Activated naive CD4-positive, alpha-beta T cell treated with anti-CD3 and anti-CD28 coated beads, Interleukin-2, amount 10 ng/mL, durations not matched to agents 7 days and 5 days (primary cell): ENCODE measurements at regions not wholly inside any gene's neighbourhood (a gene's known extent, or its start where the extent isn't known, plus 50 kb on each side); places are given as distances from the start of the nearest gene placed in this dataset.

Source experiments
- CTCF ChIA-PET: fragments of 350-600 bp; sonication (Branson Sonifier 250); formaldehyde crosslinking; loops from one replicate; lab custom pipeline; 2021; ENCODE audit warnings: antibody characterized with exemption; lab: Charles Lee
- DNase-seq: peaks from one replicate; pipeline ENCODE4 v3.0.0-alpha.2; 2020
- H3K27ac Mint-ChIP-seq: one replicate; pipeline ENCODE4 v1.8.0; 2021; ENCODE audit warnings: mild to moderate bottlenecking, moderate library complexity, mixed read lengths
- H3K27me3 Mint-ChIP-seq: one replicate; pipeline ENCODE4 v1.8.0; 2021; ENCODE audit warnings: mild to moderate bottlenecking, mixed read lengths
- H3K36me3 Mint-ChIP-seq: one replicate; pipeline ENCODE4 v1.8.0; 2021; ENCODE audit warnings: mixed read lengths
- H3K4me1 Mint-ChIP-seq: one replicate; pipeline ENCODE4 v1.8.0; 2021; ENCODE audit warnings: mixed read lengths
- H3K4me3 Mint-ChIP-seq: one replicate; pipeline ENCODE4 v1.8.0; 2021; ENCODE audit warnings: mild to moderate bottlenecking, moderate library complexity, mixed read lengths
- H3K9me3 Mint-ChIP-seq: one replicate; pipeline ENCODE4 v1.8.0; 2021; ENCODE audit warnings: mixed read lengths

DNA sequence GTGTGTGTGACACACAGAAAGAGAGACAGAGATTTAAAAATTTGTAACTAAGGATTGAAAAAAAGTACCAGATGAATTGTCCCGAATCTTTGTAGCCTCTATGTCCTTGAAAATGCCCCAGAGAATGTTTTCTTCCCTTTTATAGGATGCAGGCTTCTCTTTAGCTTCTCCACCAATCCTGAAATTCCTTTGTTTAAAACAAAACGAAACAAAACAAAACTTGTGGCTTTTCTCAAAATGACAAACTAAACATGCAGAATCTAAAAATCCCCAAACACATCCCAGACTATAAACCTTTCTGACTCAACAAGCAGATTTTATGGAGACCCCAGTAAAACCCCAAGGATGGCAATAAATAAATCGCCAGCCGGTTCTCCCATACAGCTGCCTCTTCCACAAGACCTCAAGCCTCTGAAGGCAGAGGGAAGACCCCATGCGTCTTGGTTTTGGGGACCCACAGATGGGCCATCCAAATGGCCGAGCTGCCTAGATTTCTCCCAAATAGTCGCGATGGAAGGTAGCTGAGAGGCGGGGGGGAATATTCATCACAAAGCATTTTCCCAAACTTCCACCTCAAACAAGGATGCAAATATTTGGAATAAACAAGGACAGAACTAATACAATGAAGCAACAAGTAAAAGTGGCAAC lies 269.5 kb upstream of the FOXF1 start:
- Mint-ChIP-seq H3K4me1 (no peaks in the 10 kb centered on the region), H3K36me3 (no peaks in the 10 kb centered on the region), H3K4me3 (no peak overlapping the region), H3K27me3 (peaks cover 27% of the 10 kb centered on the region), H3K27ac (no peak overlapping the region), H3K9me3 (no peaks in the 10 kb centered on the region)
- CTCF ChIA-PET, result no interaction called here
- no peak for DNase-seq

DNA sequence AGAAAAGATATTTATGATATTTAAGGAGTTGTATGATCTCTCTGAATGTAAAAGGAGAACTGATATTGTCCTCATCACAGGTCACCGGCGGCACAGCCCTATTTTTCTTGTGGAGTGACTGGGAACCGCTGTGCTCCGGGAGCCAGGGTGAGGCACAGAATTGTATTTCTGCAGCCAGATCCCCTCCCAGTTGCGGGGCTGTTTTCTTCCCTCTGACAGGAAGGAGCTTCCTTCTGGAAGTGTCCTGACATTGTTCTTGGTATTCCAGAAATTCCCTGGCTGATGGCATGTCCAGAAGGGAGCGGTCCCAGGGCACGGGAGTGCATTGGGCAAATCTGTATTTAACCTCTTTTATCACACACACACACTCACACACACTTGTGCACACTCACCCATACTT lies 268.6 kb upstream of the FOXF1 start:
- CTCF ChIA-PET, result no interaction called here
- peaks cover 27% of the 10 kb centered on the region for H3K27me3 Mint-ChIP-seq
- no peaks in the 10 kb centered on the region for H3K36me3 Mint-ChIP-seq
- H3K27ac Mint-ChIP-seq, result no peak overlapping the region
- H3K9me3 Mint-ChIP-seq, result no peaks in the 10 kb centered on the region
- DNase-seq, result no peak
- H3K4me1 Mint-ChIP-seq, result no peaks in the 10 kb centered on the region
- H3K4me3 Mint-ChIP-seq, result no peak overlapping the region

DNA sequence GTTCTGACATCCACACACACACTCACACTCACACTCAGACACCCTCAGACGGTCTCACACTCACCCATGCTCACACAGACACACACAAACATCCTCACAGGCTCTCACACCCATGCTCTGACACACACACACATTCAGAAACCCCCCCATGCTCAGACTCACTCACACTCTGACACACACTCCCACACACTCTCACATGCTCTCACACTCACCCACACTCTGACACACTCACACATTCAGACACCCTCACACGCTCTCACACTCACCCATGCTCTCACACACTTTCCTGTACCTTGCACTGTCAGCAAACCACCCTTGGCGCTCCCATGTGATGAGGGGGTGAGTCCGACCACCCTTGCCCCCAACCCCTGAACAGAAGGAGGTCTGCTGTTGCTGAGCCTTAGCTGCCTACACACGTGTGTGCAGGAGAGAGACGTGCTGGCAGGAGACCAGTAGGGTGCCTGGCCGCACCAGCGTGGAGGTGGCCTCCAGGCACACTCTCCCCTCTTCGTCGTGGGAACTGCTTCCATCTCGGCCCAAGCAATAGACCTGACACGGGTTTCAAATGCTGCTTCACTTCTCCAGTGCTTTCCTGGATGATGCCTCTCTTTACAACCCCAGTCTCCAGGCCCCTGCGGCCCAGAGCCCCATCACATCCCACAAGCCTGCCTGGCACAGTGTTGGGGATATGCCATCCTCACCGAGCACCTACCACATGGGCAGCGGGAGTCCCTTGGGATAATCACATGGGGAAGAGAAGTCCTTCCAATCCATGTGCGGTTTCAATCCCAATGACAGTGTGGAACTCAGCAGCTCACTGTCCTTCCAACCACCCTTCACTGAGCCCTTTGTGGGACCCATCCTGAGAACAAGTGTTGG lies 267.8 kb upstream of the FOXF1 start:
- no peaks in the 10 kb centered on the region for H3K4me1 Mint-ChIP-seq
- CTCF ChIA-PET, result no interaction called here
- no peak overlapping the region for H3K4me3 Mint-ChIP-seq
- DNase-seq, result no peak
- no peaks in the 10 kb centered on the region for H3K36me3 Mint-ChIP-seq
- H3K27me3 Mint-ChIP-seq, result peaks cover 27% of the 10 kb centered on the region
- no peaks in the 10 kb centered on the region for H3K9me3 Mint-ChIP-seq
- no peak overlapping the region for H3K27ac Mint-ChIP-seq

DNA sequence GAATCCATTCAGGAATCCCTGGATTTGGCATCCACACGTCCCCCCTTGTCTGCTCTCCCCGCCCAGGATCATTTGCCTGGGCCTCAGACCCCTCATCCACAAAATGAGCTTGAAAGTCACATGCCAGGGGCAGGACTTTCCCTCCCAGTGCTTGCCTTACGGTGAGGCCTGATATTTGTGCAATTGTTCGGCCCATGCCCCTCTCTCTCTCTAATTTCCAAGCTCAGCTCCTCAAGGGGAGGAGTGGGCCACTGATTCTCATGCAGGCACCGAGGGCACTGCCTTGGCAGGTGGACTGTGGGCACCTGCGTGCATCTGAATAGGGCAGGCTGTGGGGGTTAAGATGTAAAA lies 267.2 kb upstream of the FOXF1 start:
- no peak overlapping the region for H3K27ac Mint-ChIP-seq
- CTCF ChIA-PET, result no interaction called here

DNA sequence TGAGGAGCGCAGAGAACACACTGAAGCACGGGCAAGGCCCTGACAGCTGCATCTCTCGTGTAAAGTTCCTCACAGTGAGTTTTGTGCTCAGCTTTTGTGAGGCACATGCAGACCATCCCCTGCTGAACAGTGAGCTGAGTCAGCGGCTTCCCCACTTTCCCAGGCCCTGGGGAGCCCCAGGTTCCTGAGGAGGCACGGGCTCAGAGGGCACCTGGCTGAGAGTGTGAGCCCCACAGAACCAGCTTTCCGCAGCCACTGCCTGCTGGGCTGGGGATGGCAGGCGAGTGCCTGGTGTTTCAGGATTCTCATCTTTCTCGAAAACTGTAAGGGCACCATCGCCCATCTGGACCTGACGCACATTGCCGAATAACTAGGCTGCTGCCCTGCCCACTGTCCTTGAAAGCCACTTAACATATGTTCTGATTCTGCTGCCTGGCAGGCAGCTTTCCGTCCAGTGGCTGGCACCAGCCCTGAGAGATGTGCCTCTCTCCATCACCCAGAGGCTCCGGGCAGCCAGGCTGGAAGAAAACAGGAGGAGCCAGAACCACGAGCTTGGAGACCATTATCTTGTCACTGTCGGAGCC lies 266.7 kb upstream of the FOXF1 start:
- no peak for DNase-seq
- Mint-ChIP-seq H3K27me3 (peaks cover 27% of the 10 kb centered on the region), H3K4me3 (no peak overlapping the region), H3K4me1 (no peaks in the 10 kb centered on the region), H3K9me3 (no peaks in the 10 kb centered on the region), H3K27ac (no peak overlapping the region), H3K36me3 (no peaks in the 10 kb centered on the region)
- CTCF ChIA-PET, result no interaction called here

More for the DNA sequence above, 267.2 kb upstream of the FOXF1 start:
- H3K36me3 Mint-ChIP-seq, result no peaks in the 10 kb centered on the region
- no peaks in the 10 kb centered on the region for H3K9me3 Mint-ChIP-seq
- DNase-seq, result no peak
- peaks cover 27% of the 10 kb centered on the region for H3K27me3 Mint-ChIP-seq
- H3K4me3 Mint-ChIP-seq, result no peak overlapping the region
- no peaks in the 10 kb centered on the region for H3K4me1 Mint-ChIP-seq

DNA sequence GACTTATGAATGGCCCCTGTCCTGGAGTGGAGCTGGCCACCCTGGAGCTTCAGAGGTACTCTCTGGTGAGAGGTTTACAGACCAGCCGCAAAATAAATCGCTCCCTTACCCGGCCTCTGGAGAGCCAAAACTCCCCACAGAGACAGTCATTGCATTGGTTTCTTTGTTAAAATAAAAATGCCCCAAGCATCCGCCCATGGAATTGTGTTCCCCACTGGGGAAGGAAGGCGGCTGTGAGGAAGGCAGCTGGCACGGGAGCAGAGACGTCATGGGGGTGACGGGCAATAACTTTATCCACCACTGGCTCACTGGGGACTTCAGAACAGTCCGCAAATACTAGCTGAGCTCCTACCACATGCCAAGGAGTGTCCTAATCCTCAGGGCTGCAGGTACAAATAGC lies 266.2 kb upstream of the FOXF1 start:
- Mint-ChIP-seq H3K27me3 (peaks cover 27% of the 10 kb centered on the region), H3K4me1 (no peaks in the 10 kb centered on the region), H3K9me3 (no peaks in the 10 kb centered on the region), H3K27ac (no peak overlapping the region), H3K4me3 (no peak overlapping the region), H3K36me3 (no peaks in the 10 kb centered on the region)
- CTCF ChIA-PET, result no interaction called here
- DNase-seq, result no peak

DNA sequence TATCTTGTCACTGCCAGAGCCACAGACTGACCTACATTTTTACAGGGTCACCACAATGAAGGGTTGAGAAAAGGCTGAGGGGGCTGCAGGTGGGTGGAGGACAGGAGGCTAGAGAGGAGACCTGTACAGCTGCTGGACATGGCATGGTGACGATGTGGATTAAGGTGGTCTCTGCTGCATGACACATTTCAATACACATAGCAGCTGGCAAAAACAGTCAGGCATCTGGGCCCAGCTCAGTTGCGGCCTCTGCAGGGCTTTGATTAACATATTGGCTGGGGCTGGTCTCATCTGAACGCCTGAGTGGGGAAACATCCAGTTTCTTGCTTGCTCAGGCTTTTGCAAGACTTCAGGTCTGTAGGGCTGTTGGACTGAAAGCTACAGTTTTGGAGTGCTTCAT lies 265.4 kb upstream of the FOXF1 start:
- Mint-ChIP-seq H3K9me3 (no peaks in the 10 kb centered on the region), H3K4me1 (no peaks in the 10 kb centered on the region), H3K4me3 (no peak overlapping the region), H3K27ac (no peak overlapping the region), H3K36me3 (no peaks in the 10 kb centered on the region), H3K27me3 (peaks cover 22% of the 10 kb centered on the region)
- no peak for DNase-seq
- CTCF ChIA-PET, result no interaction called here

DNA sequence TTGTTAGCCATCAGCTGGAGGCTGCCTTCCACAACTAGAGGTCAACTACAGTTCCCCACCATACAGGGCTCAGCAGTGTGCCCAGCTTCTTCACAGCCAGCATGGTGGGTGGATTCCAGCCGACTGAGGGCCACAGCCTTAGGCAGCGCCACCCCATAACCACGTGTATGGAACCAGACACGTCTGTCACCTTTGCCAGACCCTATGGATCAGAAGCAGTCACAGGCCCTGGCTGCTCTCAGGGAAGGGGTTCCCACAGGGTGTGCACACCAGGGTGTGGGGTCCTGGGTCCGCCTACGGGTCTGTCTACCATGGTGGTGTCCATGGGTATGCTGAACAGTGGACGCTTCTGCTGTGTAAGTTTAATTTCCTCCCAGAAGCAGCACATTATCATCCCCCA lies 265.0 kb upstream of the FOXF1 start:
- Mint-ChIP-seq H3K27me3 (peaks cover 22% of the 10 kb centered on the region), H3K36me3 (no peaks in the 10 kb centered on the region), H3K4me3 (no peak overlapping the region), H3K27ac (no peak overlapping the region), H3K9me3 (no peaks in the 10 kb centered on the region), H3K4me1 (no peaks in the 10 kb centered on the region)
- CTCF ChIA-PET, result no interaction called here
- no peak for DNase-seq

DNA sequence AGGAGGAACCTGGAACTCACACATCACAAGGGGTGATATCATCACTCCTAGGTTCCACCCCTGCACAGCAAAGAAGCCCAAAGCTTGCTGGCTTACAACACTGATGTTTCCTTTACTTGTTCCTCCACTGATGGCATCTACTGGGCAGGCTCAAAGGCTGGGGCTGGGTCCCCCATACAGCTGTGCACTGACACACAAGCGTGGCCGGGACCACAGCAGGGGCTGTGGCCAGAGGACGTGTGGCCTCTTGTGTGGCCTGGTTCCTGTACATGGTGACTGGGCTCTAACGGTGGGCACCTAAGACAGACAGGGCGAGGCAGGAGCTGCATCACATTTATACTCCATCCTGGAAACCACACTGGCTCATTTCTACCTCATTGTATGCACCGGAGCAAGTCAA lies 264.4 kb upstream of the FOXF1 start:
- DNase-seq, result no peak
- Mint-ChIP-seq H3K27ac (peak overlapping the region; percentile 50), H3K4me3 (no peak overlapping the region), H3K27me3 (peaks cover 18% of the 10 kb centered on the region), H3K4me1 (no peaks in the 10 kb centered on the region), H3K9me3 (no peaks in the 10 kb centered on the region), H3K36me3 (no peaks in the 10 kb centered on the region)
- CTCF ChIA-PET, result no interaction called here

DNA sequence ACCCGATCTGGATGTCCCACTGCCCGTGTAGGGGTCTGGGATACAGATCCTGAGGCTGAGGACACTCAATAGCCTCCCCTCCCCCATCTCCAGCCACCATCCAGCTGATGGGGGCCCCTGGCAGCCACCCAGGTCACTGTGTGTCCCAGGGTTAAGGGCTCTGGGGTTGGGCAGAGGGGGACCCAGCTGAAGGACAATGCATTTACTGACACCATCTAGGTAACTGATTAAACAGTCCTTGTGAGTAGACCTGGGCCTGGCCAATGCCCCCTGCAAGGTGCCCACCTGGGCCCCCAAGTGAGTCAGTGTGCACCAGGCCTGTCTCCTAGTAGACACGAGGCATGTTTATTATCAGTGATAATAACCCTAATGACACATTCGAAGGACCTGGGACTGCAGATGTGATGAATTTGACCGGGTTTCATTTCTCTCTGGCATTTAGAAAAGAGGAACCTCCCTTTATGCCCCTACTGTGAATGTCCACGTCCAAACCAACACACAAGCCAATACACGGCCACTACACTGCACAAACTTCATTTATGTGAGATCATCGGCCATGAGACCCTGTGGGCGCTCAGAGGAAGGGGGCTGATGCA lies 261.9 kb upstream of the FOXF1 start:
- CTCF ChIA-PET, result no interaction called here
- no peaks in the 10 kb centered on the region for H3K36me3 Mint-ChIP-seq
- H3K9me3 Mint-ChIP-seq, result no peaks in the 10 kb centered on the region
- no peaks in the 10 kb centered on the region for H3K27me3 Mint-ChIP-seq
- no peak overlapping the region for H3K27ac Mint-ChIP-seq
- no peak for DNase-seq
- no peak overlapping the region for H3K4me3 Mint-ChIP-seq
- no peaks in the 10 kb centered on the region for H3K4me1 Mint-ChIP-seq

DNA sequence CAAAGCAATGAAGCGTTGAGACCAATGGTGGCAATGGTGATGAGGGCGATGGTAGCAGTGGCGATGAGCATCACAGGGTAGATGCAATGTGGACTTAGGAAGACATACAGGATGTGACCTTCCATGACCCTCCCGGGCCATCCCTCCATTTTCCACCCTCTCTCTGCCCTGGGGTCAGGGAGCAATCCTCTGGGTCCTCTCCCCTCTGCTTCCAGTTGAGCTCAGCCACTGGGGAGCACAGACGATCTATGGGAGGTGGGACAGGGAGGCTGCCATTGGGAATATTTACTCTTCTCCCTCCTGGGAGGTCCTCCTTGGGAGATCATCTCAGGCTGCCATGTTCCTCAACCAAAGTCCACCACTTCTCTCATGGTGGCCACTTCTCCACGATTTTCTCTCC lies 260.7 kb upstream of the FOXF1 start:
- H3K9me3 Mint-ChIP-seq, result no peaks in the 10 kb centered on the region
- no peak overlapping the region for H3K4me3 Mint-ChIP-seq
- peak overlapping the region; percentile 13 for H3K27ac Mint-ChIP-seq
- H3K27me3 Mint-ChIP-seq, result no peaks in the 10 kb centered on the region
- H3K4me1 Mint-ChIP-seq, result no peaks in the 10 kb centered on the region
- CTCF ChIA-PET, result no interaction called here
- H3K36me3 Mint-ChIP-seq, result no peaks in the 10 kb centered on the region
- no peak for DNase-seq

DNA sequence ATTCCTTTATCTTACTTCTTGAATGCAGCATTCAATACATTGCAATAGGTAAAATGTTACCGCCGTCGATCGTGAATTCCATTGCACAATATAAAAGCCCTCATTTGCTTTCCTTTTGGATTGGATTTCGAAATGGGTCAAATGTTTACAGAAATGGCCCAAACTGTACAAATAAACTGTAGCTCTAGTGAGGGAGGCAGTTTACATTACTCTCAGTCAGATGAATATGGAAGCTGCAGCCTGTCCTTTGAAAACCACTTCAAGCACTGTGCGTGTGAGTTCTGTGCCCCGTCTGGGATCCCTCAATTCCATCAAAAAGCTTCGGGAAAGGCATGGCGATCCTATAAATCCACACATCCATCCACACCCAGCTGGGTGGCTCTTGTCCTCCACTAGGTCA lies 258.6 kb upstream of the FOXF1 start:
- CTCF ChIA-PET, result no interaction called here
- H3K27ac Mint-ChIP-seq, result no peak overlapping the region
- H3K9me3 Mint-ChIP-seq, result no peaks in the 10 kb centered on the region
- no peak for DNase-seq
- no peaks in the 10 kb centered on the region for H3K4me1 Mint-ChIP-seq
- H3K27me3 Mint-ChIP-seq, result no peaks in the 10 kb centered on the region
- H3K4me3 Mint-ChIP-seq, result no peak overlapping the region
- no peaks in the 10 kb centered on the region for H3K36me3 Mint-ChIP-seq

DNA sequence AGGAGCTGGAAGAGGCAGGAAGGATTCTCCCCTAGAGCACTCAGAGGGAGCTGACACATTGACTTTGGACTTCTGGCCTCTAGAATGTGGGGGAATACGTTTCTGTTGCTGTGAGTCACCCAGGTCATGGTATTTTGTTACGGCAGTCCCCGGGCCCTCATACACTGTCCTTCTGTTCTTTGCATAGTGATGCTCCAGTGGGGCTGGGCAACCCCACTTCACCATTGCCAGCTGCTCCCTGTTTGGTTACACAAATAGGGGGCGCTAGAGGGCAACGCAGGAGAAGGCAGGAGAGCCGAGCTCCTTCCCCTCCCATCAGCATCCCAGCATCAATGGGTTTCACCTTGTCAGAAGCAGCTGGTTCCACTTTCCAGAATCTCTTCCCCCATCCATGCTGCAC lies 257.7 kb upstream of the FOXF1 start:
- no peaks in the 10 kb centered on the region for H3K36me3 Mint-ChIP-seq
- H3K4me1 Mint-ChIP-seq, result no peaks in the 10 kb centered on the region
- H3K27ac Mint-ChIP-seq, result no peak overlapping the region
- CTCF ChIA-PET, result interaction anchor here (1.1 kb wide), 1 partner anchor 265 kb away, joined by 4 read pairs; no protein-coding TSS in a partner anchor
- H3K9me3 Mint-ChIP-seq, result no peaks in the 10 kb centered on the region
- no peak overlapping the region for H3K4me3 Mint-ChIP-seq
- no peak for DNase-seq
- H3K27me3 Mint-ChIP-seq, result no peaks in the 10 kb centered on the region

DNA sequence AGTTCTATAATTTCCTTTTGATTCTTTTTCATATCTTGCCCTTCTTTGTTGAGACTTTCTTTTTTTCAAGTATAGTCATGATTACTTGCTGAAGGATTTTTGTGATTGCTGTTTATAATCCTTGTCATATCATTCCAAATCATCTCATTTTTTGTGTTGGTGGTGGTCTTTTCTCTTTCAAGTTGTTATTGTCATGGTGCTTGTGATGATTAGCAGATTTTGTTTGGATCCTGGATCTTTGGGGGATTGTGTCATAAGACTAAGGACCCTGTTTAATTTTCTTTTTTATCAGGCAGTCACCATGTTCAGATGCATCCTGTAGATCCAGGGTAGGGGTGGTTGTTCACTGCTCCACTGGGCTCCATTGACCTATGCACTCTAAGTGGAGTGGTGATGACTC lies 254.4 kb upstream of the FOXF1 start:
- no peaks in the 10 kb centered on the region for H3K36me3 Mint-ChIP-seq
- H3K4me1 Mint-ChIP-seq, result no peaks in the 10 kb centered on the region
- no peak for DNase-seq
- no peak overlapping the region for H3K27ac Mint-ChIP-seq
- CTCF ChIA-PET, result no interaction called here
- no peaks in the 10 kb centered on the region for H3K27me3 Mint-ChIP-seq
- H3K4me3 Mint-ChIP-seq, result no peak overlapping the region
- no peaks in the 10 kb centered on the region for H3K9me3 Mint-ChIP-seq

DNA sequence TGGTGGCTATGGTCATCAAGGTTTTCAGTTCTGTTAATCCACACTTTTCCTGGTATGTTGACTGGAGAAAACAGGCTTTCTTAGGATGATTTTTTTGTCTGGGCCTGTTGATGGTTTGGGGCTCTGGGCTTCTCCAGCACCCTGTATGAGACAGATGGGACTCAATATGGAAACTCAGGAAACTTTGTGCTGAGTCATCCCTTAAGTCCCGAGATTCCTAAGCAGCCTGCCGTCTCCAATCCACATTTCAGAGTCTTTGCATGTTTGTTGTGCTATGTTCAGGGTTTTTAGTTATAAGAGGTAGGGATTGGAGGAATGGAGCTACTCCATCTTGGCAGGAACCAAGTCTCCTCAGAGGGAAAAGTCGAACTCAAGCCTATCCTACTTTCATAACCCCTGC lies 253.3 kb upstream of the FOXF1 start:
- Mint-ChIP-seq H3K27ac (no peak overlapping the region), H3K27me3 (no peaks in the 10 kb centered on the region), H3K9me3 (peaks cover 4% of the 10 kb centered on the region), H3K4me3 (no peak overlapping the region), H3K4me1 (no peaks in the 10 kb centered on the region), H3K36me3 (no peaks in the 10 kb centered on the region)
- CTCF ChIA-PET, result no interaction called here
- no peak for DNase-seq
